ENCODE measurements at regions not wholly inside any gene's neighbourhood (a gene's known extent, or its start where the extent isn't known, plus 50 kb on each side); places are given as distances from the start of the nearest gene placed in this dataset.
A peak's percentile ranks its signal among the peaks of the same experiment; 100 is the strongest.

DNA sequence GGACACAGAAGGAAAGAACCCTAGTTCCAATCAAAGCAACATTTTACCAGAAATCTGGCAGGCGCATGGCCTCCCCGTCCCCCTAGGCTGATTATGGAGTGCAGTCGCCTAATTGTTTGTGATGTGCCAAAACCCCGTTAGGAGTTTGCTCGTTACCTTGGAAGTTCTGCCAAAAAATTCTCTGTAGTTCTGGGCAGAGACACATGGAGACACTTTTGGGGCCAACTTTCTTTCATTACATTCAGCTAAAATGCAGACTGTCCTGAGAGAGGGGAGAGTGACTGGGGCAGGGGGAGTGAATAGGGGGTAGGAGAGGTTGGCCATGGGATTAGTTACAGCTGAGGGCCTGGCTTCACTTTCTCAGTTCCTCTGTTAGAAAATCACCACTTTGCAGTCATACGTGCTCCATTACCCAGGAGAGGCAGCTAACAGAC is 158.0 kb upstream of the NPVF start:
- TF ChIP-seq, protein P1, sequence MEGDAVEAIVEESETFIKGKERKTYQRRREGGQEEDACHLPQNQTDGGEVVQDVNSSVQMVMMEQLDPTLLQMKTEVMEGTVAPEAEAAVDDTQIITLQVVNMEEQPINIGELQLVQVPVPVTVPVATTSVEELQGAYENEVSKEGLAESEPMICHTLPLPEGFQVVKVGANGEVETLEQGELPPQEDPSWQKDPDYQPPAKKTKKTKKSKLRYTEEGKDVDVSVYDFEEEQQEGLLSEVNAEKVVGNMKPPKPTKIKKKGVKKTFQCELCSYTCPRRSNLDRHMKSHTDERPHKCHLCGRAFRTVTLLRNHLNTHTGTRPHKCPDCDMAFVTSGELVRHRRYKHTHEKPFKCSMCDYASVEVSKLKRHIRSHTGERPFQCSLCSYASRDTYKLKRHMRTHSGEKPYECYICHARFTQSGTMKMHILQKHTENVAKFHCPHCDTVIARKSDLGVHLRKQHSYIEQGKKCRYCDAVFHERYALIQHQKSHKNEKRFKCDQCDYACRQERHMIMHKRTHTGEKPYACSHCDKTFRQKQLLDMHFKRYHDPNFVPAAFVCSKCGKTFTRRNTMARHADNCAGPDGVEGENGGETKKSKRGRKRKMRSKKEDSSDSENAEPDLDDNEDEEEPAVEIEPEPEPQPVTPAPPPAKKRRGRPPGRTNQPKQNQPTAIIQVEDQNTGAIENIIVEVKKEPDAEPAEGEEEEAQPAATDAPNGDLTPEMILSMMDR (conservative IDR thresholded peaks at IDR 0.05; ENCODE audit: control insufficient read depth, insufficient read depth, low read depth, low read length): no peak
- H3K4me3 ChIP-seq (ENCODE audit: control insufficient read depth, low read depth, low read length): no peak overlapping the region
- no peak for DNase-seq (ENCODE audit: low read depth)

GRCh38 chr7:25388681-25389080 is 160.4 kb upstream of the NPVF start:
- TF ChIP-seq, protein P1 (conservative IDR thresholded peaks at IDR 0.05; ENCODE audit: control insufficient read depth, insufficient read depth, low read depth, low read length): no peak
- H3K4me3 ChIP-seq (ENCODE audit: control insufficient read depth, low read depth, low read length): no peak overlapping the region
- no peak for DNase-seq (ENCODE audit: low read depth)

DNA sequence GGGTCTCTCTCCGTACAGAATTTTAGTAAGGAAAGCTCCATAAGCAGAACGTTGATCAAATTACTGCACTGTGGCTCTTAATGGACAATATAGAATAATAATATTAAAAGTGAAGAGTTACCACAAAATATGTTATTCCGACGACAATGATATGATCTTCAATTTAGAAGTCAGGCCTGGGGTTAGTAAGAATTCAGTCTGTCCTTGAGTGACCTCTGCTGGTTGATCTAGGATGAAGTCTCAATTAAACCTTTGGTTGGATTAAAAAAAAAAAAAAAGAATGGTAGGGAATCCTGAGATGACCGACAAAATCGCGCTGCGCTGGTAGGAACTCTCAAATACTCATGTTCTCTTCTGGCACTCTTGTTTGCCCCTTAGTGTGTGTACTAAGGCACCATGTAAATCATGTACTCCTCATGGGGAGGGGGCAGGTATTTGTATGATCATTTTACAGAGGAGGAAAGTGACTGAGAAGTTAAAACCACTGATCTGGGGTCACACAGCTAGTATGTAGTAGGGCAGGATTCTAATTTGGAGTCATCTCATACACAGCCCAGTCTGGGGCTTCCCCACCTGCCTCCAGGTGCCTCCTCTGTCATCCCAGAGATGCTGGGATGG is 161.3 kb upstream of the NPVF start:
- no peak overlapping the region for H3K4me3 ChIP-seq (ENCODE audit: control insufficient read depth, low read depth, low read length)
- TF ChIP-seq, protein P1 (conservative IDR thresholded peaks at IDR 0.05; ENCODE audit: control insufficient read depth, insufficient read depth, low read depth, low read length): peak; percentile 52
- peak; percentile 67 for DNase-seq (ENCODE audit: low read depth)

GRCh38 chr7:25391295-25391861 is 163.1 kb upstream of the NPVF start:
- DNase-seq (ENCODE audit: low read depth): peak; percentile 59
- TF ChIP-seq, protein P1 (conservative IDR thresholded peaks at IDR 0.05; ENCODE audit: control insufficient read depth, insufficient read depth, low read depth, low read length): peak; percentile 52
- H3K4me3 ChIP-seq (ENCODE audit: control insufficient read depth, low read depth, low read length): no peak overlapping the region

DNA sequence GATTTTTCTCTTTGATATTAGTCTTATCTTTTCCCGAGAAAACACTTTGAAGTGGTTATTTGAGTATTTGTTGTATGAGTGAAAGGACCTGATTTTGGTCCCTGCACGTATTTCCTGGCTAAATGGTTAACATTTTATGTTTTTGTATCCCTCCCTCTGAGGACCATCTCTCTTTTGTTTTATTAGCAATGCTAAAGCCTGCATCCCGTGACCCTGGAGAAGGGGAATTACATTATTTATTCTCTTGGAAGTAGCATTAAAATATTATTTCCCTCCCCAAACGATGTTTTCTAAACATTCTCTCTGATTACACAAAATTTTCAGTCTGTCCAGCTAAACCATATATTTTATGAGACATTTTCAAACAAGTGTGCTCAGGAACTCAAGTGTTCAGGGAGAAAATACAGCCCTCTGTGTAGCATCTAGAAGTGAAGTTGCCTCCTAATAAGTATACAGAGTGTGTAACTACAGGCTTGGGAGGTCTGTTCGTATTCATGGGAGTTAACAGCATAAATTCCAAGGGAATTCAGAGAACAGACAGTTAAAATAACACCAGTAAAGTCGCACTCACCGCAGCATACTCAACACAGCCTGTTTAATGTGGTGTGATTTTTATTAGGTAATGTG is 163.8 kb upstream of the NPVF start:
- TF ChIP-seq, protein P1 (conservative IDR thresholded peaks at IDR 0.05; ENCODE audit: control insufficient read depth, insufficient read depth, low read depth, low read length): no peak
- no peak overlapping the region for H3K4me3 ChIP-seq (ENCODE audit: control insufficient read depth, low read depth, low read length)
- no peak for DNase-seq (ENCODE audit: low read depth)

DNA sequence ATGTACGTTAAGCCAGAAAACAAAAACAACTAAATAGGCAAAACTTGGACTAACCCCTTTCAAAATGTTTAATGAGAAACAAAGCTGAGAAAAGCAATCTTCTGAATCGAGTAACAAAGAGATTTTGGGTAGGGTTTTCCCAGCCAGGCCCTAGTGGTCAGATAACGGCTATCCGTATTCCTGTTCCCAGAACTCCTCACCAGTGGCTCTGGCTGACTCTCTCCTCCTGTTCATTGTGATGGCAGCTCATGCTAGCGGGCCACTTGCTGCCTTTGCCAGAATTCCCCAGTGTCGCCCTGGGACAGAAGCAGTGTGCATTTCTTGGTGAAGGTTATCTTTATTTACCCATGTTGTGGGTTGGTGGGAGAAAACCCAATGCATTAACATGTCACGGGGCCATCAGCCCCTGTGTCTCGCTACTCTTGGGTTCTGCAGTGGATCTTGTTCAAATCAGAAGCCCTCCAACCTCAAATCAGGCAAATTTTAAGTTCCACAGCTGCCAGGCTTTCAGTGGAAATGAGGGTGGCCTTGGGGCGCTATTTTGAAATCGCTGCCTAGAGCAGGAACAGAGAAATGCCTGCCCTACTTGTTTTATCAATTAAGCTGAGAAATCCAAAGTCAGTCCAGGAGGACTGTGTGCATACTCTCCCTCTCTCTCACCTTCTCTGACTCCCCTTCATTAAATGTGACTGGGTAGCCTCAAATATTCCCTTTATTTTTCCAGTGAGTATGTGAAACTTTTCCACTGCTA is 164.5 kb upstream of the NPVF start:
- TF ChIP-seq, protein P1 (conservative IDR thresholded peaks at IDR 0.05; ENCODE audit: control insufficient read depth, insufficient read depth, low read depth, low read length): no peak
- DNase-seq (ENCODE audit: low read depth): no peak
- no peak overlapping the region for H3K4me3 ChIP-seq (ENCODE audit: control insufficient read depth, low read depth, low read length)
